M059J (cell line): ENCODE measurements at regions not wholly inside any gene's neighbourhood (a gene's known extent, or its start where the extent isn't known, plus 50 kb on each side); places are given as distances from the start of the nearest gene placed in this dataset.
A peak's percentile ranks its signal among the peaks of the same experiment; 100 is the strongest.

Experiments used
- DNase-seq: peaks from one replicate; pipeline ENCODE4 v3.0.0-alpha.2; 2012; ENCODE audit warnings: low read depth

DNA sequence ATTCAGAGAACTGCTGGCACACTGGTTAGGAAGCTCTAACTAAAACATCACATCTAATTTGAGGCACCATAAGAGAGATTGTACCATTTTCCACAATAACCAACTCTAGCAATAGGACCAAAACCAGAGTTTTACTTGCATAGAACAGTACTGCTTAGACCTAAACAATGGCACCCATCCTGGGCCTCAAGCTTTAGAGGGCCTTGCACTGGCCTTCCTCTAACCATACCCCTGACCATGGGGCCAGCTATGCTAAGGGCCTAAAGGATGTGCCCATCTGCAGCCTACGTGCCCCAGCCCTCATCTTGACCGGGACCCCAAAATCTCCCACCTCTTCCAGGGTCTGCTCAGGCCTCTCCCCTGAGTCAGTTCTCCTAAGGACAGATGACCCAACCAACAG is 74.4 kb upstream of the ARHGAP32 start:
- DNase-seq, result no peak

DNA sequence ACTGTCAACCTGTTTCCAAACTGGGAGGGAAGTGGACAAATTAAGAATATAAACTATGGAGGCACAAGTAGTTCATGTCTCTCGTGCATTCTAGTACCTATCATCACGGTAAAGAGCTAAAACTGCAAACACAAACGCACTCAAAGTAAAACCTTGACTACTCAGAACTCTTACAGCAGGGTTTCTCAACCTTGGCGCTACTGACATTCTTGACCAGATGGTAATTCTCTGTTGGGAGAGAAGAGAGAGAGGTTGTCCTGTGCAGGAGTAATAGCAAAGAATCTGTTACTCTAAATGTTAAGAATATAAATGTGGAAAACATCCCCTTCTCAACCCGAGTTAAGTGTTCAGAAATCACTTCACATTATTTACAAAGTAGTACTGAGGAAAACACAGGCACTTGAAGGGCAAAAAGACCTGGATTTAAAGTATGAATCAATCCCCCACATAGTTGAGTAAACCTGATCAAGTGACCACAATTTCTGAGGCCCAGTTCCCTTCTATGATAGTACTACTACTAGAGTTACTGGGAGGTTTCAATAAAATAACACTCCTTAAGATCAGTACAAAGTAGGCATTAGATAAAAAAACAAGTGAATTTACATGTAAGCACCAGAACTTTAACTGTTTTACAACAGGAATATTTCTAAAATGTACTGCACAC is 73.1 kb upstream of the ARHGAP32 start:
- no peak for DNase-seq

DNA sequence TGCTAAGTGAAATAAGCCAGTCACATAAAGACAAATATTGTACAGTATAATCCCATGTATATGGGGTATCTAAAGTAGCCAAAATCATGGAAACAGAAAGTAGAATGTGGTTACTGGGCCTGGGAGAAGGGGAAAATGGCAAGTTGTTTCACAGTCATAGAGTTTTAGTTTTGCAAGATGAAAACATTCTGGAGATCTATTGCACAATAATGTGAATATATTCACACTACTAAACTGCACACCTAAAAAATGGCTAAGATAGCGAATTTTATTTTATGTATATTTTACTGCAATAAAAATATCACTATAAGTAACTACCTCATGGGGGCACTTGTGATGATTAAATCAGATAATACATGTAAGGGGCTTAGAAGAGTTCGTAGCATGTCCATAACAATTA is 72.0 kb upstream of the ARHGAP32 start:
- DNase-seq, result no peak

DNA sequence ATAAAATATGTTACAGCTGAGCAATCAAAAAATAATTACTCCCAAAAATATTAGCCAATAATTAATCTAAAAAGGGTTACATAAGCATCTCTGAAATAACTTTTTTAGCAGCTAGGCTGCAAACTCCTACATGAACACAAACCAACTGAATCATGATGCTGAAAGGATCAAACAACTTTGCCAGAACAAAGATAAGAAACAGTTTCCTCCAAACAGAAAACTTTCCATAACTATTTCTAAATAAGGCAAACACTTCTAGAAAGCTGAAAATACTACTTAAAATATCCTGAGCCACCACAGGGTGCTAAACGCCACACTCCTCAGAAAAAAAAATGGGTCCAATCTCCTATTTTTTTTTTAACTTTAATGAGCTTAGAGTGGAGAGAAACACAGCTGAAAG is 68.6 kb upstream of the ARHGAP32 start:
- no peak for DNase-seq

DNA sequence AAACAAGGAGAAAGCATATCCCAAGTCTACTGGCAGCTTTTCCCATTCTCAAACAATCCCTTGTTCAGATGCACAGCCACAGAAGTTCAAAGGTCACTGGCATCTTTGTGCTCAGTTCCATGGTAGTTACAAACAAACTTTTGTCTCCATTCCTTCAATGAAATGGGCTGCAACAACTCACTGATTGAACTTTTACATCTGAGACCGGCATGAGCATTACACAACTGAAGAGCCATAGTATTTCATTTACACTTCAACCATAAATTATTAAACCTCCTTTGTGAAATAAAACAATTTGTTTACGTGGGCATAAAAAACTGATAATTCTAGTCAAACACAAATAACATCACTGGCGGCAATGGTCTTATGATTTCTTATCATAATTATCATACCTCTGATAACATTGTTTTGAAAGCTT is 67.8 kb upstream of the ARHGAP32 start:
- peak; percentile 37 for DNase-seq

DNA sequence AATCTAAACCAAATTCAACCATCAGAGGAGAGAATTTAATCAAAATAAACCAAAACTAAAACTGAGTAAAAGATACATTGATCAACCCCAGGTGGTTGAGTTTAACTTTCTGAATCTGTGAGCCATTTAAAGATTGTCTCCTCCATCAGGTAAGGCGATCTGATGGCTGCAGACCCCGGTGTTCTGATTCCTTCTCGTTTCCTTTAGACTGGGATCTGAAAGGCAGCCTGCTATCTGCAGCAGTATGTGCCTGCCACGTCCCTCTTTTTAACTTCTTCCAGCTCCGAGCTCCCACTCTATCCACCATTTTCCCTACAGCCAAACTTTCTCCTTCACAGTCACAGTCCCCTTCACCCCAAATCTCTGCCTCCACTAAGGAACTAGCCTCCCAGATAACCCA is 66.1 kb upstream of the ARHGAP32 start:
- no peak for DNase-seq

DNA sequence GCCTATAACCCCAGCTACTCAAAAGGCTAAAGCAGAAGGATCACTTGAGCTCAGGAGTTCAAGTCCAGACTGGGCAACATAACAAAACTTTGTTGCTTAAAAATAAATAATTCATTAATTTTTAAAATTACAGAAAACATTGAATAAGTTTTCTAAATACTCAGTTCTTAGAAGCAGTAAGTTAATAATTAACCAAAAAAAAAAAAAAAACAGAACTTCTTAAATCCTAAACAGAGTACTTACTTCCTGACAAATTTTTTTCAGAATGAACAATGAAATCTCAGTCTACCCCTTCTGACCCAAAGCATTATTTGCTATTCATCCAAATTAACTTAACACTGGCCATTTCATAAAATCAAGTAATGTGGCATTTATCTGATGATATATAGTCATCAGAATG is 65.4 kb upstream of the ARHGAP32 start:
- DNase-seq, result no peak

DNA sequence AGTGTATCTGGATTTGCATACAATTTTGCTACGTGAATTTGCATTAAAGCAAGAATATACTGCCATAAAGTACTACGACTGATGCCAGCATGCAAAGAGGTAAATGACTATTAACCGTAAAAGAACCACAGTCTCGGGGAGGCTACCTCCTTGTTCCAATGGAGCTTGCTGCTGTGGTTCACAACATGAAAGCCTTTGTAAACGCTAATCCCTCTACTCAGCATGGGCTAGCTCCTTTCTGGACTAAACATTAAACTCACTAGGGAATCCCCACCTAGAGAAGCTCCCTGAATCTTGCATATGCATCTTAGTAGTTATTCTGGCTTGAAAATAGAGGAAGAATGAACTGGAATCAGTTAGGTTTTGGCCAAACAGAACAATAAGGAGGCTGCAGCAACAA is 60.5 kb upstream of the ARHGAP32 start:
- no peak for DNase-seq

DNA sequence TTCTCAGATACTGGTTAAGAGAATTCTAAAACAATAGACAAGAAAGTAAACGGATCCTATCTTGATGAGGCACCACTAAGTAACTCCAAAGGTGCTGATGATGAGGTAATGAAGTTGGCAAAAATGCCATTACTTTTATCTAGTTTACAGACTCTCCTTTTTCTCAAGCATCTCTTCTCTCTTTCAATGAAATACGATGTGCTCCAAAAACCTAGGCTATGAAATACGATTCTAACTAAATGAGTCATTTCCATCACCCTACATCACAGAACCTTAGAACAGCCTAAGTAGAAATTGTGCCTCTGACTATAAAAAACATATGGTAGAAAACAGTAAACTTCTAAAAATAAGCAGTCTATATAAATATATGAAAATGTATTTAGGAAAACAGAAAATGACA is 58.9 kb upstream of the ARHGAP32 start:
- DNase-seq, result peak; percentile 57

DNA sequence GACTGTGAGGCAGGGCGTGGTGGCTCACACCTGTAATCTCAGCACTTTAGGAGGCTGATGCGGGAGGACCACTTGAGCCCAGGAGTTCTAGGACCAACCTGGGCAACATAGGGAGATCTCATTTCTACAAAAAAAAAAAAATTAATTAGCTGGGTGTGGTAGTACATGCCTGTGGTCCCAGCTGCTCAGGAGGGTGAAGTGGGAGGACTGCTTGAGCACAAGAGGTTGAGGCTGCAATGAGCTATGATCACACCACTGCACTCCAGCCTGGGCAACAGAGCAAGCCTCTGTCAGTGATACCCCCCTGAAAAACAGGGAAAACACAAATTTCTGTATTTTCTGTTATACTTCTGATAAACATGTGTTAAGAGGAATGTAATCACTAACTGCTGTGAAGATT is 57.8 kb upstream of the ARHGAP32 start:
- DNase-seq, result peak; percentile 49

DNA sequence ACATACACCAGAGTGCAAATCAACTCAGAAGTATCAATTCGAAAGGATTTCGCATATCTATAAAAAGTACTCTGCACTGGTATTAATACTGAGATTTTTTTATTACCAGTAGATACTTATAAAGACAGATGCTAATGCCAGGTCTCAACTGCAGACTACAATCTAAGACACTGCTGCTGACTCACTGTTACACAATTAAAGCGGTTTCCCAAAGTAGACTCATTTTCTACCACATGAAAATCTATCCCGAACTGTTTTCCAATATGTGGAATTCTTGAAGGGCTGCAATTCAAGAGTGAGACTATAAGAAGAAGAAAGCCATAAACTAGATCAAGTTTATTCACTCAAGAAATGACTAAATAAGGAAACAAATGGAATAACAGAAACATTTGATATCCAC is 57.2 kb upstream of the ARHGAP32 start:
- peak; percentile 88 for DNase-seq

DNA sequence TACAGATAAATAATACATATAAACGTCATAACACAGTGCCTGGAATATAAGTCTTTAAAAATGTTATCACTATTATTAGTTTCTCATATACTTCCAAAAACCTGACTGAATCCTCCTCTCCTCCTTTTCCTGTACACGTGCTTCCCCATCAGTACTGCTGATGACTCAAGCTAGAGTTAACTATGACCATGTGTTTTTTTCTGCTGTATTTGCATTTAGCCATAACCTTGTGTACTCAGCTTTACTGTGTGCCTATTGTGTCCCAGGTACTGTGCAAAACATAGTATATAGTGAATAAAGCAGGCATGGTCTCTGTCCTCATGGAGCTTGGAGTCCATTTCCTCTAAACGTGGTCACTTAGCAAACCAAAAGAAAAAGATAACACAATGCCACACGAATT is 56.5 kb upstream of the ARHGAP32 start:
- DNase-seq, result peak; percentile 74

DNA sequence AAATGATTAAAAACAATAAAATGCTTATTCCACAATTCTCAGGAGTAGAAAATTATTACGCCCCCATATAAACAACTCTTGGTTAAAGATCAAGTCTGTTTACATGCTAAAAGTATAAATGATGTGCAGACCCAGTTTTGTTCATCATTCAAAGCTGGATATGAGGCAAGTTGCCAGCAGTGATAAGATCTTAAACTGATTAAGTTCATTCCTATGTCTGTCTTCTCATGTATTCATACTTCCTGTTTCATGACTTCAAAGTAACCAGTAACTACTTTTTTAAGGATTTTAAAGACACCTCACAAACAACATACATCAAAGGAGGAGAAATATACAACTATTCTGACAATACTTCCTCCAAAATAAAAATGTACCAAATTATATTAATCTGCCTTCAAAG is 55.0 kb upstream of the ARHGAP32 start:
- DNase-seq, result peak; percentile 89

DNA sequence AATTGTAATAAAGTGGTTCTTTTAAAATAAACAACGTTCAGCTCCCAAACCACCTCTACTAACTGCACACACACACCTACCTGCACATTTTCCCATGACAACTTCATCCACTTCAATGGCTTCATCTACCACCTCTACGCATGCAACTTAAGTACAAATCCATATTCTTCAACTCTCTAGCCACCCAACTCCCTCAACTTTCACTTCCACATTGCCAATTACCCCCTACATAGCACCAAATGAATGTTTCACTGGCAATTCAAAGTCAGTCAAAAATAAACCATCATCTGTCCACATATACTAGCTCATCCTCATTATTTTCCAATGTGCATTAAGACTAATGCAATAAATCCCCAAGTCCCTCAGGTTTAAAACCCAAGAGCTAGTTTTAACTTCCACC is 50.7 kb upstream of the ARHGAP32 start:
- DNase-seq, result no peak
